HEK293T (cell line): ENCODE measurements at regions not wholly inside any gene's neighbourhood (a gene's known extent, or its start where the extent isn't known, plus 50 kb on each side); places are given as distances from the start of the nearest gene placed in this dataset.

Source experiments
- CTBP1 ChIP-seq: fragments of 450-650 bp; IDR thresholded peaks from 2 replicates; pipeline ENCODE4 v1.6.1; 2016; ENCODE audit warnings: borderline replicate concordance
- ELF4 ChIP-seq: fragments of 450-650 bp; IDR thresholded peaks from 2 replicates; pipeline ENCODE4 v1.6.1; 2017; ENCODE audit warnings: antibody characterized with exemption
- HDGF ChIP-seq: fragments of 450-650 bp; IDR thresholded peaks from 2 replicates; pipeline ENCODE4 v1.6.1; 2017; ENCODE audit warnings: antibody characterized with exemption, borderline replicate concordance
- LEF1 ChIP-seq: fragments of 450-650 bp; IDR thresholded peaks from 2 replicates; pipeline ENCODE4 v1.6.1; 2017; ENCODE audit warnings: mild to moderate bottlenecking, borderline replicate concordance
- PKNOX1 ChIP-seq: fragments of 450-650 bp; IDR thresholded peaks from 2 replicates; pipeline ENCODE4 v1.6.1; 2016
- SUZ12 ChIP-seq: fragments of 450-650 bp; IDR thresholded peaks from 2 replicates; pipeline ENCODE4 v1.6.1; 2016; ENCODE audit warnings: mild to moderate bottlenecking

- TF ChIP-seq PKNOX1 = no peak
- TF ChIP-seq CTBP1 = no peak
- TF ChIP-seq SUZ12 = no peak
- no peak for TF ChIP-seq HDGF
- TF ChIP-seq ELF4 = no peak
- TF ChIP-seq LEF1 = no peak
Observed at GRCh38 chr15:38687340-38687739, 122.7 kb upstream of the RASGRP1 start.
